ENCODE measurements at regions not wholly inside any gene's neighbourhood (a gene's known extent, or its start where the extent isn't known, plus 50 kb on each side); places are given as distances from the start of the nearest gene placed in this dataset.

DNA sequence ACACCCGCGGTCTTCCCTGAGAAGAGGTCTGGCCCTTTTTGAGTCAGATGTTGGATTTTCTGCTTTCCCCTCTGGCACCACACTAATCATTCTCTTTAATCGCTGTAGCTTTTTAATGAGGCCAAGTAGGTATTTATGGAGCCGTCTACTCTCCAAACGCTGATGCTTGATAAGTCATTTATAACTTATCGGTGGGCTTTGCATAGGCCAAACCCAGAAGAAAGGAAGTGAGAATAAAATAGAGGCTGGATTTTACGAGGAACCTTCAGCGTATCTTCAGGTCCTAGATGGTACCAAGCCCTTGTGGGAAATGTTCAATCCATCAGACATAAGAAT is 142.5 kb upstream of the CTAGE1 start:
- Histone ChIP-seq H3K27me3 (ENCODE audit: control insufficient read depth, low read length) (no peaks in the 10 kb centered on the region), H3K4me1 (ENCODE audit: control insufficient read depth, low read length) (no peaks in the 10 kb centered on the region), H3K9me2 (replicated peaks; ENCODE audit: control insufficient read depth, low read length) (no peaks in the 10 kb centered on the region), H3K4me2 (ENCODE audit: low read length) (no peak overlapping the region), H4K20me1 (ENCODE audit: control insufficient read depth, insufficient read depth, low read depth, low read length) (no peaks in the 10 kb centered on the region), H3K79me2 (ENCODE audit: control insufficient read depth, low read length) (no peaks in the 10 kb centered on the region), H3K36me3 (ENCODE audit: control insufficient read depth, low read length) (no peaks in the 10 kb centered on the region), H3K27ac (ENCODE audit: low read depth, low read length) (no peak overlapping the region), H3F3A (ENCODE audit: control insufficient read depth, insufficient read depth) (no peaks in the 10 kb centered on the region), H3K4me3 (ENCODE audit: low read length) (no peak overlapping the region), H3K9me3 (ENCODE audit: control insufficient read depth, insufficient read depth, low read length) (no peaks in the 10 kb centered on the region)
- no peak for TF ChIP-seq EZH2phosphoT487 (IDR thresholded peaks at IDR 0.05; ENCODE audit: borderline replicate concordance, low read length)

DNA sequence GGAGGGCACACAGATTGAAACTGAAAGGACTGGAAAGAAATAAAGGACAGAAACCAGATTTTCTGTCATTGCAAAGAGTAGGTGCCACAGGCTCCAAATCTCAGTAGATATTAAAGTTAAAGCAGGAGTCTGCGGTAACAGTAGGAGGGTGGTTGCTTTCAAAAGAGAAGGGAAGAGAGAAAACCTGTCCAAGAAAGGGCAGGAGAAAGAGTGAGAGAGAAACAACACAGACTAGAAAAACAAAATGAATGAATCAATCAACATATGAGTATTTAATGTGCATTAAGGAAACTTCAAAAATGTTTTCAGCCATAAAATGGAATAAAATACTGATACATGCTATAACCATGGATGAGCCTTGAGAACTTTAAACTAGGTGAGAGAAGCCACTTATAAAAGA is 143.1 kb upstream of the CTAGE1 start:
- Histone ChIP-seq H3K27ac (ENCODE audit: low read depth, low read length) (no peak overlapping the region), H3K9me2 (replicated peaks; ENCODE audit: control insufficient read depth, low read length) (no peaks in the 10 kb centered on the region), H3K4me2 (ENCODE audit: low read length) (no peak overlapping the region), H3K4me3 (ENCODE audit: low read length) (no peak overlapping the region), H3K4me1 (ENCODE audit: control insufficient read depth, low read length) (no peaks in the 10 kb centered on the region), H4K20me1 (ENCODE audit: control insufficient read depth, insufficient read depth, low read depth, low read length) (no peaks in the 10 kb centered on the region), H3K36me3 (ENCODE audit: control insufficient read depth, low read length) (no peaks in the 10 kb centered on the region), H3K9me3 (ENCODE audit: control insufficient read depth, insufficient read depth, low read length) (no peaks in the 10 kb centered on the region), H3F3A (ENCODE audit: control insufficient read depth, insufficient read depth) (no peaks in the 10 kb centered on the region), H3K27me3 (ENCODE audit: control insufficient read depth, low read length) (no peaks in the 10 kb centered on the region), H3K79me2 (ENCODE audit: control insufficient read depth, low read length) (no peaks in the 10 kb centered on the region)
- no peak for TF ChIP-seq EZH2phosphoT487 (IDR thresholded peaks at IDR 0.05; ENCODE audit: borderline replicate concordance, low read length)
- TF ChIP-seq, protein P1, sequence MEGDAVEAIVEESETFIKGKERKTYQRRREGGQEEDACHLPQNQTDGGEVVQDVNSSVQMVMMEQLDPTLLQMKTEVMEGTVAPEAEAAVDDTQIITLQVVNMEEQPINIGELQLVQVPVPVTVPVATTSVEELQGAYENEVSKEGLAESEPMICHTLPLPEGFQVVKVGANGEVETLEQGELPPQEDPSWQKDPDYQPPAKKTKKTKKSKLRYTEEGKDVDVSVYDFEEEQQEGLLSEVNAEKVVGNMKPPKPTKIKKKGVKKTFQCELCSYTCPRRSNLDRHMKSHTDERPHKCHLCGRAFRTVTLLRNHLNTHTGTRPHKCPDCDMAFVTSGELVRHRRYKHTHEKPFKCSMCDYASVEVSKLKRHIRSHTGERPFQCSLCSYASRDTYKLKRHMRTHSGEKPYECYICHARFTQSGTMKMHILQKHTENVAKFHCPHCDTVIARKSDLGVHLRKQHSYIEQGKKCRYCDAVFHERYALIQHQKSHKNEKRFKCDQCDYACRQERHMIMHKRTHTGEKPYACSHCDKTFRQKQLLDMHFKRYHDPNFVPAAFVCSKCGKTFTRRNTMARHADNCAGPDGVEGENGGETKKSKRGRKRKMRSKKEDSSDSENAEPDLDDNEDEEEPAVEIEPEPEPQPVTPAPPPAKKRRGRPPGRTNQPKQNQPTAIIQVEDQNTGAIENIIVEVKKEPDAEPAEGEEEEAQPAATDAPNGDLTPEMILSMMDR (IDR thresholded peaks at IDR 0.05; ENCODE audit: low read depth, low read length, poor library complexity, severe bottlenecking) = no peak

DNA sequence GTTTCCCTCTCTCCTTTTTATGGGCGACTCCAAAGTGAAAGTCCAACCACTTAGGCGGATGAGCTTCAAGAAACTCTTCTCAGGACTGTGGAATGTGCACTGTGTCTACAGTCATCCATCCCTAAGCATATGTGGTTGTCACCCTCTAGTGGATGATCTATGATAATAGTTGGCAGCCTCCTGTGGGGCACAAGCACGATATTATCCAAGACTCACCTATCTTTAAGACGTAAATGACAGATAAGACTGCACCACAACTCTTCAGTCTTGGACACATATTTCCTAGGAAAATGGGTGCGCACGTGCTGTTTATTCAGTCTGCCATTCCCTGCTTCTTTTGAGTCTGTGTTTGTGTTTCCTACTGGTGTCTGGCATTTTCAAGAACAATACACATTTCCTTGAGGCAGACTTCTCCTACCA is 145.5 kb upstream of the CTAGE1 start:
- Histone ChIP-seq H3K27ac (ENCODE audit: low read depth, low read length) (no peak overlapping the region), H3K36me3 (ENCODE audit: control insufficient read depth, low read length) (no peaks in the 10 kb centered on the region), H3K9me2 (replicated peaks; ENCODE audit: control insufficient read depth, low read length) (no peaks in the 10 kb centered on the region), H3F3A (ENCODE audit: control insufficient read depth, insufficient read depth) (no peaks in the 10 kb centered on the region), H3K4me3 (ENCODE audit: low read length) (no peak overlapping the region), H4K20me1 (ENCODE audit: control insufficient read depth, insufficient read depth, low read depth, low read length) (no peaks in the 10 kb centered on the region), H3K4me2 (ENCODE audit: low read length) (no peak overlapping the region), H3K79me2 (ENCODE audit: control insufficient read depth, low read length) (no peaks in the 10 kb centered on the region), H3K9me3 (ENCODE audit: control insufficient read depth, insufficient read depth, low read length) (no peaks in the 10 kb centered on the region), H3K4me1 (ENCODE audit: control insufficient read depth, low read length) (no peaks in the 10 kb centered on the region), H3K27me3 (ENCODE audit: control insufficient read depth, low read length) (no peaks in the 10 kb centered on the region)
- TF ChIP-seq EZH2phosphoT487 (IDR thresholded peaks at IDR 0.05; ENCODE audit: borderline replicate concordance, low read length) = no peak
- TF ChIP-seq, protein P1 (IDR thresholded peaks at IDR 0.05; ENCODE audit: low read depth, low read length, poor library complexity, severe bottlenecking) = peak; percentile 59

DNA sequence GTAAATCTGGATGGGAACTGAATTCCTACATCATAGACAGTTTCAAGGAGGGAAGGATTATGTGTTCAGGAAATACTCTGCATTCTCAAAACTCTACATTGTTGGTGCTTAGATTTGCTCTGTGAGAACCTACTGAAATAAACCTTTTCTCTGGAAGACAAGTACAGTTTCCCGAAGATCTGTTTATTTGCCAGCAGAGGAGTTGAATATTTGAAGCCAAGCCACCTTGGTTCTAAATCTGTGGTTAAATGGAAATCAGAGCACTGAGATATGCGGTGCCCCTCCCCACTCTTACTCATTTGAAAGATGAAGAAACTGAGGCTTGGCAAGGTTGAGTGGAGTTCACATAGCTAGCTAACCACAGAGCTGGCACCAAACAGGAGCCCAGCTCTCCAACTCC is 146.3 kb upstream of the CTAGE1 start:
- Histone ChIP-seq H4K20me1 (ENCODE audit: control insufficient read depth, insufficient read depth, low read depth, low read length) (no peaks in the 10 kb centered on the region), H3K9me3 (ENCODE audit: control insufficient read depth, insufficient read depth, low read length) (no peaks in the 10 kb centered on the region), H3K27ac (ENCODE audit: low read depth, low read length) (no peak overlapping the region), H3K79me2 (ENCODE audit: control insufficient read depth, low read length) (no peaks in the 10 kb centered on the region), H3K9me2 (replicated peaks; ENCODE audit: control insufficient read depth, low read length) (no peaks in the 10 kb centered on the region), H3K27me3 (ENCODE audit: control insufficient read depth, low read length) (no peaks in the 10 kb centered on the region), H3K36me3 (ENCODE audit: control insufficient read depth, low read length) (no peaks in the 10 kb centered on the region), H3K4me2 (ENCODE audit: low read length) (no peak overlapping the region), H3K4me3 (ENCODE audit: low read length) (no peak overlapping the region), H3F3A (ENCODE audit: control insufficient read depth, insufficient read depth) (no peaks in the 10 kb centered on the region), H3K4me1 (ENCODE audit: control insufficient read depth, low read length) (no peaks in the 10 kb centered on the region)
- TF ChIP-seq, protein P1 (IDR thresholded peaks at IDR 0.05; ENCODE audit: low read depth, low read length, poor library complexity, severe bottlenecking) = no peak
- no peak for TF ChIP-seq EZH2phosphoT487 (IDR thresholded peaks at IDR 0.05; ENCODE audit: borderline replicate concordance, low read length)

Measured in DOHH2 (cell line).